ENCODE measurements at regions not wholly inside any gene's neighbourhood (a gene's known extent, or its start where the extent isn't known, plus 50 kb on each side); places are given as distances from the start of the nearest gene placed in this dataset.

GRCh38 chr4:128688846-128689437 lies 120.6 kb upstream of the JADE1 start:
- no peak for TF ChIP-seq CTCF (conservative IDR thresholded peaks at IDR 0.05; ENCODE audit: low read length)
- no peak for TF ChIP-seq EZH2phosphoT487 (IDR thresholded peaks at IDR 0.05; ENCODE audit: borderline replicate concordance)
